H1 (cell line): ENCODE measurements at regions not wholly inside any gene's neighbourhood (a gene's known extent, or its start where the extent isn't known, plus 50 kb on each side); places are given as distances from the start of the nearest gene placed in this dataset.

Experiments
- CTCF ChIA-PET: fragments of 300-600 bp; sonication (Branson Sonifier 250); formaldehyde crosslinking; loops from one replicate; lab custom pipeline; 2021; ENCODE audit not compliant: partially characterized antibody; lab: Charles Lee
- POLR2A ChIA-PET: fragments of 300-600 bp; sonication (Branson Sonifier 250); formaldehyde crosslinking; loops from one replicate; lab custom pipeline; 2021; ENCODE audit warnings: inconsistent platforms; ENCODE audit not compliant: partially characterized antibody; lab: Charles Lee
- DNase-seq, 2 experiments: peaks; one replicate each; pipeline versions ENCODE4 v3.0.0 to v3.0.0-alpha.2; 2010 to 2022; ENCODE audit warnings: low spot score in 2 of 2, low read depth in 1 of 2, mixed read lengths in 1 of 2
- FAIRE-seq: peaks from 2 replicates; lab custom pipeline; 2011; peaks lifted over from hg19 to GRCh38; lab: Jason Lieb, UNC
- H2AFZ ChIP-seq: 2 replicates; pipeline ENCODE4 v1.8.1; 2012; ENCODE audit warnings: low read length, inconsistent platforms
- H2AK5ac ChIP-seq: 2 replicates; pipeline ENCODE4 v1.6.1; 2013; ENCODE audit warnings: low read depth, low read length
- H2BK120ac ChIP-seq: replicated peaks from 2 replicates; pipeline ENCODE3; 2013; ENCODE audit warnings: low read depth, low read length, inconsistent platforms
- H2BK12ac ChIP-seq: 2 replicates; pipeline ENCODE4 v1.6.1; 2013; ENCODE audit warnings: low read depth, low read length
- H2BK15ac ChIP-seq: 2 replicates; pipeline ENCODE4 v1.6.1; 2013; ENCODE audit warnings: low read length
- H2BK20ac ChIP-seq: 2 replicates; pipeline ENCODE4 v1.6.1; 2013; ENCODE audit warnings: low read length
- H2BK5ac ChIP-seq: 2 replicates; pipeline ENCODE4 v1.6.1; 2013; ENCODE audit warnings: low read depth, low read length
- H3K14ac ChIP-seq: 2 replicates; pipeline ENCODE4 v1.6.1; 2013; ENCODE audit warnings: inconsistent platforms; ENCODE audit not compliant: insufficient read length
- H3K18ac ChIP-seq: 2 replicates; pipeline ENCODE4 v1.6.1; 2013; ENCODE audit warnings: low read length; ENCODE audit errors: extremely low read depth
- H3K23ac ChIP-seq: 2 replicates; pipeline ENCODE4 v1.6.1; 2013; ENCODE audit warnings: inconsistent platforms; ENCODE audit not compliant: insufficient read length
- H3K23me2 ChIP-seq: 2 replicates; pipeline ENCODE4 v1.6.1; 2013; ENCODE audit warnings: low read depth, low read length
- H3K27ac ChIP-seq: 2 replicates; pipeline ENCODE4 v1.6.1; 2011; ENCODE audit warnings: low read depth, low read length, inconsistent platforms
- H3K27me3 ChIP-seq, 4 experiments: replicated peaks in 1 of 4; 1 replicate in 1 of 4; 2 replicates in 3 of 4; pipeline versions ENCODE4 v1.6.1 to v1.8.1; 2011 to 2013; ENCODE audit warnings: low read length in 3 of 4, mild to moderate bottlenecking in 3 of 4, inconsistent platforms in 2 of 4, mixed read lengths in 2 of 4, moderate library complexity in 1 of 4; ENCODE audit not compliant: control insufficient read depth in 3 of 4, insufficient read depth in 3 of 4; ENCODE audit errors: extremely low read depth in 1 of 4
- H3K36me3 ChIP-seq, 4 experiments: 2 replicates each; pipeline versions ENCODE4 v1.6.1 to v1.8.1; 2011 to 2013; ENCODE audit warnings: mild to moderate bottlenecking in 4 of 4, low read length in 3 of 4, moderate library complexity in 2 of 4, control low read depth in 1 of 4, inconsistent platforms in 1 of 4; ENCODE audit not compliant: insufficient read depth in 4 of 4, control insufficient read depth in 2 of 4
- H3K4ac ChIP-seq: replicated peaks from 2 replicates; pipeline ENCODE3; 2013; ENCODE audit warnings: low read length, low read depth, mixed read lengths, inconsistent platforms; ENCODE audit not compliant: insufficient read length
- H3K4me1 ChIP-seq, 4 experiments: replicated peaks in 1 of 4; 1 replicate in 1 of 4; 2 replicates in 3 of 4; pipeline versions ENCODE4 v1.6.1 to v1.8.1; 2011 to 2013; ENCODE audit warnings: low read length in 3 of 4, inconsistent platforms in 2 of 4, mixed read lengths in 1 of 4; ENCODE audit not compliant: insufficient read depth in 4 of 4, control insufficient read depth in 3 of 4
- H3K4me2 ChIP-seq, 2 experiments: 2 replicates each; pipeline versions ENCODE4 v1.6.1 to v1.8.1; 2011 to 2013; ENCODE audit warnings: low read depth in 2 of 2, low read length in 2 of 2, control low read depth in 1 of 2, inconsistent platforms in 1 of 2, mild to moderate bottlenecking in 1 of 2; ENCODE audit not compliant: insufficient read depth in 1 of 2
- H3K4me3 ChIP-seq, 4 experiments: fragments of 200-600, 300-600 bp in 1 of 4; sonication (generic), shearing (Covaris generic), sonication (Bioruptor Twin) in 1 of 4; 2 replicates each; pipeline versions ENCODE4 v1.5.1 to v1.8.1; 2011 to 2016; ENCODE audit warnings: low read length in 4 of 4, low read depth in 3 of 4, control low read depth in 2 of 4, inconsistent platforms in 2 of 4, mild to moderate bottlenecking in 2 of 4, mixed read lengths in 1 of 4, moderate library complexity in 1 of 4; ENCODE audit not compliant: insufficient read depth in 2 of 4; ENCODE audit errors: extremely low read depth in 1 of 4
- H3K56ac ChIP-seq: replicated peaks from 2 replicates; pipeline ENCODE3; 2013; ENCODE audit warnings: low read depth, mild to moderate bottlenecking, mixed read lengths, low read length, inconsistent platforms; ENCODE audit not compliant: insufficient read length
- H3K79me1 ChIP-seq: 2 replicates; pipeline ENCODE4 v1.6.1; 2013; ENCODE audit warnings: low read depth, low read length, control low read depth
- H3K79me2 ChIP-seq, 2 experiments: 2 replicates each; pipeline versions ENCODE4 v1.6.1 to v1.8.1; 2012 to 2013; ENCODE audit warnings: low read length in 2 of 2, mild to moderate bottlenecking in 2 of 2, inconsistent platforms in 1 of 2; ENCODE audit not compliant: insufficient read depth in 2 of 2, control insufficient read depth in 1 of 2
- H3K9ac ChIP-seq, 4 experiments: replicated peaks in 1 of 4; 1 replicate in 1 of 4; 2 replicates in 3 of 4; pipeline versions ENCODE4 v1.6.1 to v1.8.1; 2011 to 2013; ENCODE audit warnings: low read depth in 3 of 4, low read length in 3 of 4, control low read depth in 2 of 4, mild to moderate bottlenecking in 2 of 4, moderate library complexity in 2 of 4, inconsistent platforms in 1 of 4; ENCODE audit errors: extremely low read depth in 1 of 4
- H3K9me3 ChIP-seq, 2 experiments: 2 replicates each; pipeline versions ENCODE4 v1.6.1 to v1.8.1; 2012 to 2013; ENCODE audit warnings: mild to moderate bottlenecking in 2 of 2, moderate library complexity in 2 of 2, control low read depth in 1 of 2, inconsistent platforms in 1 of 2, low read depth in 1 of 2, low read length in 1 of 2, mixed read lengths in 1 of 2; ENCODE audit not compliant: insufficient read depth in 2 of 2
- H4K20me1 ChIP-seq, 2 experiments: replicated peaks in 1 of 2; 2 replicates each; pipeline versions ENCODE3 to v1.8.1; 2011 to 2013; ENCODE audit warnings: inconsistent platforms in 2 of 2, low read length in 2 of 2, mild to moderate bottlenecking in 1 of 2; ENCODE audit not compliant: insufficient read depth in 2 of 2, control insufficient read depth in 1 of 2
- H4K5ac ChIP-seq: 2 replicates; pipeline ENCODE4 v1.6.1; 2013; ENCODE audit warnings: low read length, low read depth, mixed read lengths, inconsistent platforms; ENCODE audit not compliant: insufficient read length
- H4K8ac ChIP-seq: 2 replicates; pipeline ENCODE4 v1.8.0; 2013; ENCODE audit warnings: mild to moderate bottlenecking, moderate library complexity, low read length, inconsistent platforms; ENCODE audit not compliant: insufficient read depth; ENCODE audit errors: extremely low read depth
- H4K91ac ChIP-seq: replicated peaks from 2 replicates; pipeline ENCODE3; 2013; ENCODE audit warnings: low read length, mixed read lengths, inconsistent platforms; ENCODE audit not compliant: insufficient read length
- CREB1 ChIP-seq: IDR thresholded peaks from 2 replicates; pipeline ENCODE4 v1.6.1; 2012; ENCODE audit warnings: inconsistent platforms
- EGR1 ChIP-seq: IDR thresholded peaks from 2 replicates; pipeline ENCODE4 v1.6.1; 2011; ENCODE audit warnings: low read depth, low read length, borderline replicate concordance
- SP2 ChIP-seq: IDR thresholded peaks from 2 replicates; pipeline ENCODE4 v1.6.1; 2012; ENCODE audit warnings: mild to moderate bottlenecking, low read length, inconsistent platforms

- H3K23ac ChIP-seq = no peak overlapping the region
- no peak overlapping the region for H2BK20ac ChIP-seq
- POLR2A ChIA-PET = no interaction called here
- H3K18ac ChIP-seq = no peak overlapping the region
- no peaks in the 10 kb centered on the region for H3K36me3 ChIP-seq
- no peak overlapping the region for H3K4me3 ChIP-seq
- H4K91ac ChIP-seq = no peak overlapping the region
- CTCF ChIA-PET = no interaction called here
- no peak overlapping the region for H4K8ac ChIP-seq
- FAIRE-seq = no peak
- H2BK12ac ChIP-seq = no peak overlapping the region
- no peak overlapping the region for H3K4ac ChIP-seq
- H3K79me2 ChIP-seq = no peaks in the 10 kb centered on the region
- no peaks in the 10 kb centered on the region for H3K4me1 ChIP-seq
- H4K5ac ChIP-seq = no peak overlapping the region
- H2BK15ac ChIP-seq = no peak overlapping the region
- no peak overlapping the region for H3K27ac ChIP-seq
- no peaks in the 10 kb centered on the region for H3K23me2 ChIP-seq
- no peak overlapping the region for H2BK5ac ChIP-seq
- no peak for DNase-seq
- no peak overlapping the region for H3K56ac ChIP-seq
- H4K20me1 ChIP-seq = no peaks in the 10 kb centered on the region
- no peaks in the 10 kb centered on the region for H3K9me3 ChIP-seq
- no peak overlapping the region for H3K14ac ChIP-seq
- H3K4me2 ChIP-seq = no peak overlapping the region
- H3K79me1 ChIP-seq = no peaks in the 10 kb centered on the region
- TF ChIP-seq EGR1 (no peak), SP2 (no peak), CREB1 (no peak)
- H3K9ac ChIP-seq = no peak overlapping the region
- no peak overlapping the region for H2BK120ac ChIP-seq
- peak overlapping the region; percentile 63; the same call in 1 of the 2 replicates for H2AFZ ChIP-seq
- no peak overlapping the region for H2AK5ac ChIP-seq
- no peaks in the 10 kb centered on the region for H3K27me3 ChIP-seq
These were observed 1762.5 kb downstream of the SI start for GRCh38 chr3:163315786-163316185.
